Type B pancreatic cell (in vitro differentiated cells): ENCODE measurements at regions not wholly inside any gene's neighbourhood (a gene's known extent, or its start where the extent isn't known, plus 50 kb on each side); places are given as distances from the start of the nearest gene placed in this dataset.
"Not testable (repeated sequence)": the region's sequence is repeated elsewhere in the genome, so short reads cannot be mapped to it uniquely, and the experiment has no call there.

Experiments
- DNase-seq: peaks from one replicate; pipeline ENCODE4 v3.0.0; 2021; ENCODE audit warnings: mixed read lengths; ENCODE audit not compliant: unreplicated experiment; ENCODE audit errors: extremely low spot score
- H3K27ac Mint-ChIP-seq: 2 replicates; pipeline ENCODE4 v1.8.0; 2021; ENCODE audit warnings: mild to moderate bottlenecking, mixed read lengths
- H3K27me3 Mint-ChIP-seq: 2 replicates; pipeline ENCODE4 v1.8.0; 2021; ENCODE audit warnings: mixed read lengths
- H3K36me3 Mint-ChIP-seq: 2 replicates; pipeline ENCODE4 v1.8.0; 2021; ENCODE audit warnings: mixed read lengths
- H3K4me1 Mint-ChIP-seq: one replicate; pipeline ENCODE4 v1.8.0; 2021; ENCODE audit warnings: mixed read lengths; ENCODE audit not compliant: unreplicated experiment
- H3K4me3 Mint-ChIP-seq: 2 replicates; pipeline ENCODE4 v1.8.0; 2021; ENCODE audit warnings: mild to moderate bottlenecking, mixed read lengths
- H3K9me3 Mint-ChIP-seq: 2 replicates; pipeline ENCODE4 v1.8.0; 2021; ENCODE audit warnings: mixed read lengths
- TF ChIP-seq, protein P1 (sequence below): fragments of 200-600 bp; sonication (generic); conservative IDR thresholded peaks from 2 replicates; pipeline ENCODE4 v1.5.0; 2021; ENCODE audit warnings: antibody characterized with exemption, mild to moderate bottlenecking

DNA sequence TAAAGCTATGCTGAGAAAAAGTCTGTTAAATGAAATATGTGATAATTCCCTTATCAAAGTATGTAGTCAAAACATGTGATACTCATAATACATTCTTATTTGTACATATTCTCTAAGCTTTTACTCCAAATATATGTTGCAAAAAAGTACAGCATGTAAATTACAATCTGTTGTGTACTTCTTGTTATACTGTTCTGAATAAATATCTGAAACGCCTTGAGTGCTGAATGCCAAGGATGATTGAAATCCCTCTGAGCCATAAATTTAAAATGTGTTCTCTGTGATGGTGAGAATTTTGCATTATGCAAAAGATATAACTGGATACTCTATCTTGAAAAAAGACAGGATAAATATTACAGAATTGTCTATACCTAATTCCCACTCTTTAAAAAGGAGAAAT, 1128.0 kb downstream of the STPG2 start:
- TF ChIP-seq, protein P1, sequence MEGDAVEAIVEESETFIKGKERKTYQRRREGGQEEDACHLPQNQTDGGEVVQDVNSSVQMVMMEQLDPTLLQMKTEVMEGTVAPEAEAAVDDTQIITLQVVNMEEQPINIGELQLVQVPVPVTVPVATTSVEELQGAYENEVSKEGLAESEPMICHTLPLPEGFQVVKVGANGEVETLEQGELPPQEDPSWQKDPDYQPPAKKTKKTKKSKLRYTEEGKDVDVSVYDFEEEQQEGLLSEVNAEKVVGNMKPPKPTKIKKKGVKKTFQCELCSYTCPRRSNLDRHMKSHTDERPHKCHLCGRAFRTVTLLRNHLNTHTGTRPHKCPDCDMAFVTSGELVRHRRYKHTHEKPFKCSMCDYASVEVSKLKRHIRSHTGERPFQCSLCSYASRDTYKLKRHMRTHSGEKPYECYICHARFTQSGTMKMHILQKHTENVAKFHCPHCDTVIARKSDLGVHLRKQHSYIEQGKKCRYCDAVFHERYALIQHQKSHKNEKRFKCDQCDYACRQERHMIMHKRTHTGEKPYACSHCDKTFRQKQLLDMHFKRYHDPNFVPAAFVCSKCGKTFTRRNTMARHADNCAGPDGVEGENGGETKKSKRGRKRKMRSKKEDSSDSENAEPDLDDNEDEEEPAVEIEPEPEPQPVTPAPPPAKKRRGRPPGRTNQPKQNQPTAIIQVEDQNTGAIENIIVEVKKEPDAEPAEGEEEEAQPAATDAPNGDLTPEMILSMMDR, result no peak
- peaks cover 13% of the 10 kb centered on the region for H3K4me1 Mint-ChIP-seq
- DNase-seq, result no peak
- peaks cover 21% of the 10 kb centered on the region for H3K27me3 Mint-ChIP-seq
- no peak overlapping the region for H3K4me3 Mint-ChIP-seq
- H3K27ac Mint-ChIP-seq, result no peak overlapping the region
- H3K9me3 Mint-ChIP-seq, result no peaks in the 10 kb centered on the region
- no peaks in the 10 kb centered on the region for H3K36me3 Mint-ChIP-seq

DNA sequence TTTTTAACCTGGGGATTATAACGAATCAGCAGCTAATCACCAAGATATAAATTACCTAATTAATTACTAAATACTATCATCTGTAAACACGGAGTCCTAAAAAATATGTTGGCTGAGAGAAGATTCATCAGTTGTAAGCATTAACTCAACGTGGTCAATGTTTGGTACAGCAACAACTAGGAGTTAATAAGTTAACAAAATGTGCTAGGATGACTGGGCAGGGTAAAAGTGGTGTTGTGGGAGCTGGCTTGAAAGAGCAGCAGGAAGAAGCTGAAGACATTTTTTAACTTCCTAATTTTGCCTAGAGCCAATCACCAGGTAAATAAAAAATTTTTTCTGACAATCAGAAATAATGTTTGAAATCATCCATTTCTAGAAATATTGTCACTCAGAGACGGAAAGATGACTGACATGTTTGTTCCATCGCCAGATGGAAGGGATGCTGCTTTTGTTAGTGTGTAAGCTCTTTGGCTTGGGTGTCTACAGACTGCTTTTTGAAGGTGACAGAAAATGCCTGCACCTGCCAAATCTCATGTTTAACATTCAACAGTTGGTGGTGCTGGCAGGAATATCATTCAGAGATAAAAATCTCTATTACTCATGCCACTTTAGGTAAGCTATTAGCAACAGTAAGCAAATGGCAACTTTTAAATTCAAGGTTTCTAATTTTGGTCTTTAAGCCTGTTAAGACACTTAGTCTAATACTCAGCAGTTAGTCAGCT, 1126.9 kb downstream of the STPG2 start:
- Mint-ChIP-seq H3K27ac (no peak overlapping the region), H3K4me3 (no peak overlapping the region), H3K27me3 (peaks cover 21% of the 10 kb centered on the region), H3K9me3 (no peaks in the 10 kb centered on the region), H3K4me1 (peaks cover 13% of the 10 kb centered on the region), H3K36me3 (no peaks in the 10 kb centered on the region)
- TF ChIP-seq, protein P1, result no peak
- no peak for DNase-seq

DNA sequence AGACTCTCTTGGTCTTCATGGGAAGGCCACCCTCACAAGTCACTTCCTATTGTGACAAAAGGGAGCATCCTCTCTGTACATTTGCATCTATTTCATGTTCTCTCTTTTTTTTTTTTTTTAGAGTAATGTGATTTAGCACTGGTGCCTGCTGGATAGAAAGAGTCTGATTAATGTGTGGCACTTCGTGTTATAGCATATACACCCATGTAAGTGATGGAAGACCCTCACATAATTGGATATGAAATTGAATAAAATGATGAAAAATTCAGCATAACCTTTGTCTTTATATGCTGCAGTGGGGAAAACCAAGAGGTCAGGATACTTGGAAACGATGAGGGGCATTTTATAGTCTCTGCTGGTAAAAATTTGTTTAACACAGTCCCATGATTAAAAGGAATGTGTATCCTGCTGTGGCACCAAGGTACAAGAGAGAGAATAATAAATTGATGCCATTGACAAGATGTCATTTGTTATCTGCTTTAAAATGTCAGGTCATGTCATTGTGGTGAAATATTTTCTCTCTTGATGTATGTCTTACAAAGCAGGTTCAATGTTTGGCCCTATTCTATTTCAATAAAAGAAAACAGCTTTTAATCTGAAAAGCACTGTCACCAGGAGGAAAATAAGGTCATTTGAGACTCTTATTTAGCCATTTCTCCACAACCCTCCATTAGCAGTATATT, 1115.4 kb downstream of the STPG2 start:
- Mint-ChIP-seq H3K4me3 (no peak overlapping the region), H3K9me3 (no peaks in the 10 kb centered on the region), H3K36me3 (no peaks in the 10 kb centered on the region), H3K4me1 (peaks cover 34% of the 10 kb centered on the region), H3K27ac (no peak overlapping the region), H3K27me3 (peaks cover 47% of the 10 kb centered on the region)
- TF ChIP-seq, protein P1, result no peak
- DNase-seq, result no peak

DNA sequence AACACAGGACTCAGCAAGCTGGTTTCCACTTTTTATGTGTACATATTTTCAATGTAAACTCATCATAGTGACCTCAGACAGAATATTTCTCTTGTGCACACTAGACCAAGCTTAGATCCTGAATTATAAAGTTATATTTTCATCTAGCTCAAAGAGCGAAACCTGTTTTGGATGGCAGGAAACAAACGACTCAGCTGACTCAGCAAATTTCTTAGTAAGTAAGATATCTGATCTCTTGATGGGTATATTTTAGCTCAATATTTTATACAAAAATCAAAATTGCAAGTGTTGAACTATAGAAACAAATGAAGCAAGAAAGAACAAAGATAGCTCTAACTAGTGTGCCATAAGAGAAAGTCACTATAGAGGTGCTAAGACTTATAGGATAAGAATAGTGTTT, 1114.5 kb downstream of the STPG2 start:
- Mint-ChIP-seq H3K9me3 (no peaks in the 10 kb centered on the region), H3K27me3 (peaks cover 38% of the 10 kb centered on the region), H3K27ac (no peak overlapping the region), H3K4me1 (peaks cover 34% of the 10 kb centered on the region), H3K4me3 (no peak overlapping the region), H3K36me3 (no peaks in the 10 kb centered on the region)
- TF ChIP-seq, protein P1, result no peak
- DNase-seq, result no peak

DNA sequence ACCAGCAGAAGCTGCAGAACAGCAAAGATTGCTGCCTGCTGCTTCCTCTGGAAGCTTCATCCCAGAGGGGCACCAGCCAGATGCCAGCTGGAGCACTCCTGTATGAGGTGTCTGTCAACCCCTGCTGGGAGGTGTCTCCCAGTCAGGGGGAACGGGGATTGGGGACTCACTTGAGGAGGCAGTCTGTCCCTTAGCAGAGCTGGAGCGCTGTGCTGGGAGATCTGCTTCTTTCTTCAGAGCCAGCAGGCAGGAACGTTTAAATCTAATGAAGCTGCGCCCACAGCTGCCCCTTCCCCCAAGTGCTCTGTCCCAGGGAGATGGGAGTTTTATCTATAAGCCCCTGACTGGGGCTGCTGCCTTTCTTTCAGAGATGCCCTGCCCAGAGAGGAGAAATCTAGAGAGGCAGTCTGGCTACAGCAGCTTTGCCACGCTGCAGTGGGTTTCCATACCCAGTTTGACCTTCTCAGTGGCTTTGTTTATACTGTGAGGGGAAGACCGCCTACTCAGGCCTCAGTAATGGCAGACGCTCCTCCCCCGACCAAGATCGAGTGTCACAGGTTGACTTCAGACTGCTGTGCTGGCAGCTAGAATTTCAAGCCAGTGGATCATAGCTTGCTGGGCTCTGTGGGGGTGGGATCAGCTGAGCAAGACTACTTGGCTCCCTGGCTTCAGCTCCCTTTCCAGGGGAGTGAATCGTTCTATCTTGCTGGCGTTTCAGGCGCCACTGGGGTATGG, 1105.7 kb downstream of the STPG2 start:
- H3K9me3 Mint-ChIP-seq, DNase-seq, H3K4me1 Mint-ChIP-seq, H3K27ac Mint-ChIP-seq, H3K27me3 Mint-ChIP-seq, H3K36me3 Mint-ChIP-seq: not testable (repeated sequence)
- peak overlapping the region; percentile 13 for H3K4me3 Mint-ChIP-seq

DNA sequence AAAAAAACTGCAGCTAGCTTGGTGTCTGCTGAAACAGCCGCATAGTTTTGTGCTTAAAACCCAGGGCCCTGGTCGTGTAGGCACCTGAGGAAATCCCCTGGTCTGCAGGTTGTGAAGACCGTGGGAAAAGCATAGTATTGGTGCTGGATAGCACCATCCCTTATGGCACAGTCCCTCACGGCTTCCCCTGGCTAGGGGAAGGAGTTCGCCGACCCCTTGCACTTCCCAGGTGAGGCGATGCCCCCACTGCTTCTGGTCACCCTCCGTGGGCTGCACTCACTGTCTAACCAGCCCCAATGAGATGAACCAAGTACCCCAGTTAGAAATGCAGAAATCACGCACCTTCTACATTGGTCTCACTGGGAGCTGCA, 1105.1 kb downstream of the STPG2 start:
- Mint-ChIP-seq H3K4me1 (peaks cover 4% of the 10 kb centered on the region), H3K36me3 (no peaks in the 10 kb centered on the region), H3K4me3 (no peak overlapping the region), H3K9me3 (peaks cover 5% of the 10 kb centered on the region), H3K27me3 (peaks cover 8% of the 10 kb centered on the region), H3K27ac (no peak overlapping the region)
- TF ChIP-seq, protein P1, result no peak
- no peak for DNase-seq
